ENCODE measurements at regions not wholly inside any gene's neighbourhood (a gene's known extent, or its start where the extent isn't known, plus 50 kb on each side); places are given as distances from the start of the nearest gene placed in this dataset.

DNA sequence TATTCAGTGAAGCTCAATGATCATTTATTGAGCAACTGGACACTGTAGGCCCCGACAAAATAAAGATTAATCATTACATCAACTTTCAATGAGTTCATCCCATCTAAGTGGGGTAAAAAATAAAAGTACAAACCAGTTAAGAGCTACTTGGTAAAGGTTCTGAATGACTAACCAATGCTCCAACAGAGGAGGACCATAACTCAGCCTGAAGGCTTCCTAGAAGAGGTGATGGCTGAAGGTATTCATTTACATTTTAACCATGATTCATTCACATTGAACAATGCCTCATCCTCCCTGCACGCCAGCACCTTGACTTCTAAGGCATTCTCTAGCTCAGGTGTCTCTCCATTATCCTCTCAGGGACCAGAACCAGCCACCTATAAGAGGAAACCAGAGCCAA, 201.4 kb downstream of the ZNF462 start:
- DNase-seq: no peak

- no peak for DNase-seq
Measured at GRCh38 chr9:107065549-107065948, 202.6 kb downstream of the ZNF462 start.

DNA sequence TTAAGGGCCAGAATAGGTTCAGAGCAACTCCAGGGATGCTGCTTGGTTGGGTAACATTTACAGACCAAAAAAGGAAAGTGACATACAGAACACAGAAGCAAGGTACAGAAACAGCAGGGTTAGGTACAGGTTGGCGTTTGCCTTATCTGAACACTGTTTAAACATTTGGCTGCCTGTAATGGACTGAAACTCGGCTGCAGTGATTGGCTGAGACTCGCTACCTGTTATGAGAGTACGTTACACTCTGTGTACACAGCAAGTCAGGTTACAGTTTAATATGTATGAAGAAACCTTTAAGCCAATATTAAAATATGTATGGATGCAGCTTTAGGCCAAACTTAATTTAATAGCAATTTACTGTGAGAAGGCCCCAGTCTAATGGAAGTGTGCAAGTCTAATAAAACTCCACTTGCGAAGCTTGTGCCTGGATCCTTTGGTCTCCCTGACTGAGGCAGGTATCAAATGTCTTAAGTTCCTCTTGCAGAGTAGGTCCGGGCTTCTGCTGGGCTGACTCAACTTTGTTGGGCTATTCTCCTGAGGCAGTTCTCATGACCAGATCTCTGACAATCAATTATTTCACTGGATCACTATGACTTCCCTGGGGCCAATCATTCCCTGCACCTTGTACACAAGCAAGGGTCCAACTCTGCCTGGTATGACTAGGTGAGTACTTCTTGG, 204.9 kb downstream of the ZNF462 start:
- no peak for DNase-seq

DNA sequence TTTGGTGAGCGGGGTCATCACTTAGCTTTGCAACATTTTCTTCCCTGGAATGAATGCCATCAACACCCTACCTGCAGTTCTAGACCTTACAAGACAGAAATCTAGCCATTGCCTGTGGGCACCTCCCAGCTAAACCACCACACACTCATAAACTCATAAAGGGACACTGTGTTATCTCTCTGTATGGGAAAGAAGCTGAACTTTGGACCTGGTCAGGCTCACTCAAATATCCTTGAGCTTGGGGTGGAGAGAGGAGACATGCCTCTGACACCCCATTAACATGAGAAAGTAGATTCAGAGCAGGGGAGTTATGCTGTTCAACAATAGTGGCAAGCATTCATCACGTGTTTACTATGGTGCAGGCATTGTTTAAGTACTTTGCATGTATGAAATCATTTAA, 205.6 kb downstream of the ZNF462 start:
- DNase-seq: no peak

DNA sequence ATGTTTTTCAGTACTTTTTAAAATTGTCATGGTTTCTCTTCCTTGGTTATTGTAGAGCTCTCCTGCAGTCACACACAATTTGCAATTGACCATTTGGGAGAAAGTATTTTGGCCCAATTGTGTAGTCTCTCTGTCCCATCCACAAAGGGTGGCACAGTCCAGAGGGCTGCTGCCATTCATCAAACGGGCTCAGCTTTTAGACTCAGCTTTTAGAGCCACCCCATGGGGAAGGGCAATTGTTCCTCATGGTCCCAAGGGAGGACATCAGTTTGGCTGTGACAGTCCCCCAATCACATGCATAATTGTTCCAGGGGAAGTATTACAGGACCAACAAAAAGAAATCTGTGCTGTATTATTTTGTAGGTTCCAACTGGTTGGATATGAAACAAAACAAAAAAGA, 207.6 kb downstream of the ZNF462 start:
- peak in 1 of 2 experiments; percentile 9 for DNase-seq

DNA sequence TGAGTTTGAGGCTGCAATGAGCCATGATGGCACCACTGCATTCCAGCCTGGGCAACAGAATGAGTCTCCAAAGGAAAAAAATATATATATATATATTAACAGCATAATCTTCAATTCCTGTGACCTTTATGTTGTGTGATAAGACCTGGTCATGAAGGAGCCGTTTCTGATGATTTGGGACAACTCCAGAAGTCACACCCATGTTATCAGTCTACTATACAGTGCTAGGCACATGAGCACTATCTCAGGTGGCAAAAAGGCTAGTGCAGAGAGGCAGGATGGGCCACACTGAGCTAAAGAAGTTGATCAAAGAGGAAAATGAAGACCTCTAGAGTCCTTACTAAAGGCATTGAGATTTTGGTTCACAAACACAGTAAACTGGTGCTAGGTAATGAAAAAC, 205.0 kb upstream of the RAD23B start:
- no peak for DNase-seq

DNA sequence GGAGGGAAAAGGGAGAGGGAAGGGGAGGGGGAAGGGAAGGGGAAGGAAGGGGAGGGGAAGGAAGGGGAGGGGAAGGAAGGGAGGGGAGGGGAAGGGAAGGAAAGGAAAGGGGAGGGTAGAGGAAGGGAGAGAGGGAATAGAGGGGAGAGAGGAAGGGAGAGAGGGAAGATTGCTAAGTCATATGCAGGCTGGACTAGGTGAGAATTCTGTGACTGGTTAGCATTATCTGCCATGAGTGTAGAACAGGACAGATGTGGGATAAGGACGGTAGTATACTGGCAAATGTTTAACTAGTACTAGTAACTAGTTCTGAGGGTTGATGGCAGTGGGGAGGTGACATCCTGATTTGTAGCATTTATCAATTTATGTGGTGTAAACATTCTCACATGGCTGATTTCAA, 203.5 kb upstream of the RAD23B start:
- DNase-seq: no peak

GRCh38 chr9:107080130-107080529, 202.9 kb upstream of the RAD23B start:
- DNase-seq: no peak

GRCh38 chr9:107086460-107086859, 196.6 kb upstream of the RAD23B start:
- DNase-seq: no peak

- DNase-seq: no peak
Measured at GRCh38 chr9:107087222-107087621, 195.9 kb upstream of the RAD23B start.

GRCh38 chr9:107090218-107090617, 192.9 kb upstream of the RAD23B start:
- DNase-seq: no peak

DNA sequence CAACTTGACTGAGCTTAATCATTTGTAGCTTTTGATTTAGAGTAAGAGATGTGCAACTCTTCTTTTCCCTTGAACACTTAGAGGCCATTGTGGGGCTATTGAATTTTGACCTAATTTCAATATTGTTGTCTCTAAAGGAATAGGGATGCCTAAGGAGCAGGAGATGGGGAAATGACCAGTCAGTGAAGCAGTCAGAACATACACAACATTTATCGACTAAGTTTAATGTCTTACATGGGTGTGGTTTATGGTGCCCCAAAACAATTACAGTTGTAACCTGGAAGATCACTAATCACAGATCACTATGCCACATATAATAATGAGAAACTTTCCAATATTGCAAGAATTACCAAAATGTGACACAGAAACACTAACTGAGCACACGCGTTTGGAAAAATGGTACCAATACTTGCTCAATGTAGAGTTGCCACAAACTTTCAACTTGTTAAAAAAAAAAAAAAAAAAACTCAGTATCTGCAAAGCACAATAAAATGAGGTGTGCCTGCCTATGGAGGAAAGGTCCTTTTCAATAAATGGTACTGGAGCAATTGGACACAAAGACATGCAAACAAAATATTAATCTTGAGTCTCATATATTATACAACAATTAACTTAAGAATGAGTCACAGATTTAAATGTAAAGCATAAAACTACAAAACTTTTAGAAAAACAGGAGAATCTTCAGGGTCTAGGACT, 189.6 kb upstream of the RAD23B start:
- no peak for DNase-seq

GRCh38 chr9:107094370-107094769, 188.7 kb upstream of the RAD23B start:
- no peak for DNase-seq

GRCh38 chr9:107100591-107100990, 182.5 kb upstream of the RAD23B start:
- no peak for DNase-seq

GRCh38 chr9:107102011-107102410, 181.1 kb upstream of the RAD23B start:
- no peak for DNase-seq

GRCh38 chr9:107103621-107104020, 179.5 kb upstream of the RAD23B start:
- no peak for DNase-seq

- no peak for DNase-seq
Measured at GRCh38 chr9:107105784-107106183, 177.3 kb upstream of the RAD23B start.

GRCh38 chr9:107106416-107106815, 176.7 kb upstream of the RAD23B start:
- DNase-seq: no peak

- DNase-seq: no peak
Measured at GRCh38 chr9:107108342-107109130, 174.5 kb upstream of the RAD23B start.

DNA sequence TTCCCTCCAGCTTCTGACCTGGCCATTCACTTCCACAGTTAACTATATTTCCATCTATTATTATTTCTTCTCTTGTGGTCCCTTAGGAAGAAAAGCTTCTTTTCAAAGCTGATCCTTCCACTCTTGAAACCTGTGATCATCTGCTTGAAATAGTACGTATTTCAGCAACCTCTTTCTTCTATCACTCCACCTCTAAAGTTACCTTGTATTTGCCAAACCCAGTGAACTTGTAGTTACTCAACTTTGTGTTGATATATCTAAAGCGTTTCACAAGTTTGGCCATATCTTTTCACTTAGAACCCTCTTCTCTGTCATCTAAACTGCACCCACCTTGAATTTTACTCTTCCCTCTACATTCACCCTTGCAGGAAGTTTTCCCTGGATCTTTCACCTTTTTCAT, 173.8 kb upstream of the RAD23B start:
- no peak for DNase-seq

GRCh38 chr9:107110153-107110552, 172.9 kb upstream of the RAD23B start:
- DNase-seq: no peak

DNA sequence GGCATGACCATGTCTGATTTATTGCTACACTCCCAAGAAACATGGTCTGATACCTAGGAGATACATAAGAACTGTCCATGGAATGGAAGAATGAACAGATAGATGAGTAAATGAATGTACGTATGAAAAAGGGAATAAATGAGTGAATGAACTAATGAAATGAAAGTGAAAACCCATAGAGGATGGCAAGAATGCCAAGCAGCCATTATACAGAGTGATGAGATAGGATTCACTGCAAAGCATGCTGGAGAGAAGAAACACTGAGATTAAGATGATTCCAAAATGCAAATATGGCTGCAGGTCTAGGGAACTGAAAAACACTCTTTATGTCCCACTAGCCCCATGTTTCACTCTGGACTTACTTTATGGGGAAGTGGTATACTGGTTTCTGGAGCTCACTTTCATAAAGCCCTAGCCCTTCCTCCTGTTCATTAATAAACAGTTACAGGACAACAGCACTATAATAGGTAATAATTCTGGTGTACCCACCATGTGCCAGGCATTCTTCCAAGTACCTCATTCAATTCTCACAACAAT, 170.3 kb upstream of the RAD23B start:
- DNase-seq: no peak

GRCh38 chr9:107118863-107119624, 164.0 kb upstream of the RAD23B start:
- DNase-seq: no peak

All from NCI-H1930 (cell line).